GM12892 (cell line): ENCODE measurements at regions not wholly inside any gene's neighbourhood (a gene's known extent, or its start where the extent isn't known, plus 50 kb on each side); places are given as distances from the start of the nearest gene placed in this dataset.

Source experiments
- POLR2A ChIP-seq: IDR thresholded peaks from 2 replicates; pipeline ENCODE4 v1.6.1; 2011; ENCODE audit warnings: low read depth, low read length, control low read depth
- TAF1 ChIP-seq: IDR thresholded peaks from 2 replicates; pipeline ENCODE4 v1.6.1; 2011; ENCODE audit warnings: low read depth, mild to moderate bottlenecking, control low read depth, low read length, borderline replicate concordance

- TF ChIP-seq POLR2A (no peak), TAF1 (no peak)
Measured at GRCh38 chrX:809081-809480, 178.5 kb downstream of the SHOX start.
